ENCODE measurements at regions not wholly inside any gene's neighbourhood (a gene's known extent, or its start where the extent isn't known, plus 50 kb on each side); places are given as distances from the start of the nearest gene placed in this dataset.

- no peak for DNase-seq
Observed at GRCh38 chr10:4136121-4136520, 351.1 kb upstream of the KLF6 start.

GRCh38 chr10:4132216-4132556 lies 347.2 kb upstream of the KLF6 start:
- no peak for DNase-seq

GRCh38 chr10:4131407-4132215 lies 346.6 kb upstream of the KLF6 start:
- DNase-seq = peak; percentile 82

- DNase-seq = peak; percentile 61
Observed at GRCh38 chr10:4130685-4131084, 345.7 kb upstream of the KLF6 start.

GRCh38 chr10:4129866-4130477 lies 345.0 kb upstream of the KLF6 start:
- no peak for DNase-seq

GRCh38 chr10:4127518-4128315 lies 342.7 kb upstream of the KLF6 start:
- DNase-seq = no peak

GRCh38 chr10:4125776-4126175 lies 340.8 kb upstream of the KLF6 start:
- DNase-seq = no peak

- DNase-seq = no peak
Observed at GRCh38 chr10:4121502-4122380, 336.7 kb upstream of the KLF6 start.

- peak; percentile 24 for DNase-seq
Observed at GRCh38 chr10:4120096-4120853, 335.3 kb upstream of the KLF6 start.

GRCh38 chr10:4119107-4119506 lies 334.1 kb upstream of the KLF6 start:
- DNase-seq = no peak

- DNase-seq = no peak
Observed at GRCh38 chr10:4117604-4118003, 332.6 kb upstream of the KLF6 start.

GRCh38 chr10:4111643-4112042 lies 326.6 kb upstream of the KLF6 start:
- no peak for DNase-seq

- no peak for DNase-seq
Observed at GRCh38 chr10:4109469-4109868, 324.5 kb upstream of the KLF6 start.

- no peak for DNase-seq
Observed at GRCh38 chr10:4108693-4109092, 323.7 kb upstream of the KLF6 start.

- no peak for DNase-seq
Observed at GRCh38 chr10:4107285-4107851, 322.4 kb upstream of the KLF6 start.

- DNase-seq = no peak
Observed at GRCh38 chr10:4103603-4104002, 318.6 kb upstream of the KLF6 start.

GRCh38 chr10:4102802-4103344 lies 317.9 kb upstream of the KLF6 start:
- DNase-seq = no peak

- no peak for DNase-seq
Observed at GRCh38 chr10:4101918-4102654, 317.1 kb upstream of the KLF6 start.

- no peak for DNase-seq
Observed at GRCh38 chr10:4100380-4100779, 315.4 kb upstream of the KLF6 start.

- DNase-seq = no peak
Observed at GRCh38 chr10:4099202-4099601, 314.2 kb upstream of the KLF6 start.
